Keratinocyte (primary cell): ENCODE measurements at regions not wholly inside any gene's neighbourhood (a gene's known extent, or its start where the extent isn't known, plus 50 kb on each side); places are given as distances from the start of the nearest gene placed in this dataset.

ENCODE experiments used
- CTCF ChIP-seq, 3 experiments: IDR thresholded peaks in 1 of 3; conservative IDR thresholded peaks in 1 of 3; optimal IDR thresholded peaks in 1 of 3; 2 replicates in 2 of 3; 3 replicates in 1 of 3; pipeline versions ENCODE3 to v1.5.1; 2011; ENCODE audit warnings: low read length in 3 of 3, mild to moderate bottlenecking in 3 of 3, moderate library complexity in 2 of 3, control low read depth in 1 of 3, inconsistent platforms in 1 of 3; ENCODE audit not compliant: insufficient read depth in 2 of 3; ENCODE audit errors: extremely low read depth in 1 of 3
- EZH2 ChIP-seq: IDR thresholded peaks from one replicate; pipeline ENCODE4 v1.6.1; 2012; ENCODE audit warnings: inconsistent platforms, mild to moderate bottlenecking, low read length, moderate library complexity

GRCh38 chr2:134073023-134073422 lies 180.8 kb upstream of the MGAT5 start:
- TF ChIP-seq CTCF (optimal IDR thresholded peaks at IDR 0.05 in 1 of 3, IDR thresholded peaks at IDR 0.05 in 1 of 3, conservative IDR thresholded peaks at IDR 0.05 in 1 of 3; ENCODE audit: extremely low read depth in 1 of 3, insufficient read depth in 2 of 3, low read length in 3 of 3), result no peak
- no peak for TF ChIP-seq EZH2
